Astrocyte (in vitro differentiated cells and primary cell): ENCODE measurements at regions not wholly inside any gene's neighbourhood (a gene's known extent, or its start where the extent isn't known, plus 50 kb on each side); places are given as distances from the start of the nearest gene placed in this dataset.

Source experiments
- DNase-seq: peaks from one replicate; pipeline ENCODE4 v3.0.0-alpha.2; 2010; ENCODE audit warnings: low read depth
- FAIRE-seq: peaks from 2 replicates; lab custom pipeline; 2011; peaks lifted over from hg19 to GRCh38; lab: Jason Lieb, UNC
- H2AFZ ChIP-seq: 2 replicates; pipeline ENCODE4 v1.6.0; 2012; ENCODE audit warnings: low read depth, low read length, inconsistent platforms
- H3K27ac ChIP-seq: 2 replicates; pipeline ENCODE4 v1.5.1; 2011; ENCODE audit warnings: low read depth, low read length, inconsistent platforms
- H3K27me3 ChIP-seq: 2 replicates; pipeline ENCODE4 v1.6.0; 2011; ENCODE audit warnings: low read length, inconsistent platforms; ENCODE audit not compliant: insufficient read depth
- H3K36me3 ChIP-seq: 2 replicates; pipeline ENCODE4 v1.5.1; 2011; ENCODE audit warnings: low read length, inconsistent platforms; ENCODE audit not compliant: insufficient read depth
- H3K4me1 ChIP-seq: 2 replicates; pipeline ENCODE4 v1.5.1; 2011; ENCODE audit warnings: low read length, inconsistent platforms; ENCODE audit not compliant: insufficient read depth
- H3K4me2 ChIP-seq: 2 replicates; pipeline ENCODE4 v1.6.0; 2012; ENCODE audit warnings: low read length, inconsistent platforms
- H3K4me3 ChIP-seq: 2 replicates; pipeline ENCODE4 v1.5.1; 2011; ENCODE audit warnings: low read depth, mild to moderate bottlenecking, low read length, inconsistent platforms; ENCODE audit not compliant: insufficient read depth
- H3K79me2 ChIP-seq: 2 replicates; pipeline ENCODE4 v1.6.0; 2012; ENCODE audit warnings: mild to moderate bottlenecking, low read length, inconsistent platforms; ENCODE audit not compliant: insufficient read depth
- H3K9ac ChIP-seq: 2 replicates; pipeline ENCODE4 v1.6.0; 2012; ENCODE audit warnings: mild to moderate bottlenecking, low read length, inconsistent platforms
- H3K9me3 ChIP-seq: 2 replicates; pipeline ENCODE4 v1.5.1; 2012; ENCODE audit warnings: low read depth, mild to moderate bottlenecking, low read length, inconsistent platforms; ENCODE audit not compliant: insufficient read depth
- H4K20me1 ChIP-seq: 2 replicates; pipeline ENCODE4 v1.6.0; 2012; ENCODE audit warnings: low read length, inconsistent platforms; ENCODE audit not compliant: insufficient read depth
- H3K27ac Mint-ChIP-seq: one replicate; pipeline ENCODE4 v1.8.0; 2021; ENCODE audit warnings: mild to moderate bottlenecking, mixed read lengths; ENCODE audit not compliant: unreplicated experiment
- H3K27me3 Mint-ChIP-seq: one replicate; pipeline ENCODE4 v1.8.0; 2021; ENCODE audit warnings: low read depth, mixed read lengths; ENCODE audit not compliant: unreplicated experiment
- H3K36me3 Mint-ChIP-seq: one replicate; pipeline ENCODE4 v1.8.0; 2021; ENCODE audit warnings: low read depth, mixed read lengths; ENCODE audit not compliant: unreplicated experiment
- H3K4me1 Mint-ChIP-seq: one replicate; pipeline ENCODE4 v1.8.0; 2021; ENCODE audit warnings: low read depth, mixed read lengths; ENCODE audit not compliant: unreplicated experiment
- H3K4me3 Mint-ChIP-seq: one replicate; pipeline ENCODE4 v1.8.0; 2021; ENCODE audit warnings: mild to moderate bottlenecking, moderate library complexity, mixed read lengths; ENCODE audit not compliant: unreplicated experiment
- H3K9me3 Mint-ChIP-seq: one replicate; pipeline ENCODE4 v1.8.0; 2021; ENCODE audit warnings: mild to moderate bottlenecking, mixed read lengths; ENCODE audit not compliant: unreplicated experiment
- EZH2 ChIP-seq: IDR thresholded peaks from 2 replicates; pipeline ENCODE4 v1.6.1; 2012; ENCODE audit warnings: mild to moderate bottlenecking, low read length, inconsistent platforms; ENCODE audit not compliant: insufficient read depth
- TF ChIP-seq, protein P1 (sequence below): IDR thresholded peaks from 2 replicates; pipeline ENCODE4 v1.5.1; 2011; ENCODE audit warnings: low read depth, mild to moderate bottlenecking, inconsistent platforms, low read length, moderate library complexity; ENCODE audit not compliant: insufficient read depth

- DNase-seq = no peak
- Histone ChIP-seq H3K27me3 (no peaks in the 10 kb centered on the region), H3K36me3 (no peaks in the 10 kb centered on the region), H4K20me1 (no peaks in the 10 kb centered on the region), H3K4me1 (no peaks in the 10 kb centered on the region), H3K79me2 (no peaks in the 10 kb centered on the region), H3K27ac (no peak overlapping the region), H2AFZ (no peak overlapping the region), H3K4me3 (no peak overlapping the region), H3K9ac (no peak overlapping the region), H3K9me3 (no peaks in the 10 kb centered on the region), H3K4me2 (no peak overlapping the region)
- Mint-ChIP-seq H3K36me3 (no peaks in the 10 kb centered on the region), H3K4me3 (no peak overlapping the region), H3K27me3 (no peaks in the 10 kb centered on the region), H3K27ac (no peak overlapping the region), H3K9me3 (no peaks in the 10 kb centered on the region), H3K4me1 (no peaks in the 10 kb centered on the region)
- TF ChIP-seq, protein P1, sequence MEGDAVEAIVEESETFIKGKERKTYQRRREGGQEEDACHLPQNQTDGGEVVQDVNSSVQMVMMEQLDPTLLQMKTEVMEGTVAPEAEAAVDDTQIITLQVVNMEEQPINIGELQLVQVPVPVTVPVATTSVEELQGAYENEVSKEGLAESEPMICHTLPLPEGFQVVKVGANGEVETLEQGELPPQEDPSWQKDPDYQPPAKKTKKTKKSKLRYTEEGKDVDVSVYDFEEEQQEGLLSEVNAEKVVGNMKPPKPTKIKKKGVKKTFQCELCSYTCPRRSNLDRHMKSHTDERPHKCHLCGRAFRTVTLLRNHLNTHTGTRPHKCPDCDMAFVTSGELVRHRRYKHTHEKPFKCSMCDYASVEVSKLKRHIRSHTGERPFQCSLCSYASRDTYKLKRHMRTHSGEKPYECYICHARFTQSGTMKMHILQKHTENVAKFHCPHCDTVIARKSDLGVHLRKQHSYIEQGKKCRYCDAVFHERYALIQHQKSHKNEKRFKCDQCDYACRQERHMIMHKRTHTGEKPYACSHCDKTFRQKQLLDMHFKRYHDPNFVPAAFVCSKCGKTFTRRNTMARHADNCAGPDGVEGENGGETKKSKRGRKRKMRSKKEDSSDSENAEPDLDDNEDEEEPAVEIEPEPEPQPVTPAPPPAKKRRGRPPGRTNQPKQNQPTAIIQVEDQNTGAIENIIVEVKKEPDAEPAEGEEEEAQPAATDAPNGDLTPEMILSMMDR = no peak
- TF ChIP-seq EZH2 = no peak
- FAIRE-seq = no peak
Observed at GRCh38 chr4:119921830-119922229, 144.8 kb downstream of the MAD2L1 start.

DNA sequence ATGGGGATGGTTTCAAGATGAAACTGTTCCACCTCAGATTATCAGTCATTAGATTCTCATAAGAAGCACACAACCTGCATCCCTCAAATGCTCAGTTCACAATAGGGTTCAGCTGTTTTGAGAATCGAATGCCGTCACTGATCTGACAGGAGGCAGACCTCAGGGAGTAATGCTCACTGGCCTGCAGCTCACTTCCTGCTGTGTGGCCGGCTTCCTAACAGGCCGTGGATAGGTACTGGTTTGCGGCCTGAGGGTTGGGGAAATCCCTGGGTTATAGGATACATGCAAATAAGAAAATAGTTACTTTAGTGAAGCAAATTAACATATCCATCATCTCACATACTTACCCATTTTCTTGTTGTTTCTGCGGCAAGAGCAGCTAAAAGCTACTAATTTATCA lies 160.4 kb downstream of the MAD2L1 start:
- Histone ChIP-seq H3K4me3 (no peak overlapping the region), H3K9ac (no peak overlapping the region), H3K27ac (no peak overlapping the region), H3K9me3 (no peaks in the 10 kb centered on the region), H4K20me1 (no peaks in the 10 kb centered on the region), H3K79me2 (no peaks in the 10 kb centered on the region), H2AFZ (peak overlapping the region; percentile 47), H3K4me1 (no peaks in the 10 kb centered on the region), H3K36me3 (no peaks in the 10 kb centered on the region), H3K4me2 (no peak overlapping the region), H3K27me3 (no peaks in the 10 kb centered on the region)
- DNase-seq = no peak
- Mint-ChIP-seq H3K27me3 (no peaks in the 10 kb centered on the region), H3K9me3 (no peaks in the 10 kb centered on the region), H3K36me3 (no peaks in the 10 kb centered on the region), H3K4me1 (no peaks in the 10 kb centered on the region), H3K27ac (no peak overlapping the region), H3K4me3 (no peak overlapping the region)
- no peak for FAIRE-seq
- TF ChIP-seq EZH2 = no peak
- TF ChIP-seq, protein P1 = no peak

- Mint-ChIP-seq H3K4me3 (no peak overlapping the region), H3K9me3 (no peaks in the 10 kb centered on the region), H3K27ac (no peak overlapping the region), H3K27me3 (no peaks in the 10 kb centered on the region), H3K36me3 (no peaks in the 10 kb centered on the region), H3K4me1 (no peaks in the 10 kb centered on the region)
- TF ChIP-seq EZH2 = no peak
- TF ChIP-seq, protein P1 = no peak
- Histone ChIP-seq H3K4me3 (no peak overlapping the region), H3K36me3 (no peaks in the 10 kb centered on the region), H3K4me1 (no peaks in the 10 kb centered on the region), H3K27me3 (no peaks in the 10 kb centered on the region), H4K20me1 (no peaks in the 10 kb centered on the region), H3K4me2 (no peak overlapping the region), H3K9ac (no peak overlapping the region), H3K27ac (no peak overlapping the region), H3K79me2 (no peaks in the 10 kb centered on the region), H2AFZ (no peak overlapping the region), H3K9me3 (no peaks in the 10 kb centered on the region)
- DNase-seq (no peak), FAIRE-seq (no peak)
Observed at GRCh38 chr4:119898211-119898610, 168.4 kb downstream of the MAD2L1 start.
